Cardiac fibroblast (primary cell): ENCODE measurements at regions not wholly inside any gene's neighbourhood (a gene's known extent, or its start where the extent isn't known, plus 50 kb on each side); places are given as distances from the start of the nearest gene placed in this dataset.

ENCODE experiments used
- DNase-seq, 2 donors: peaks; one replicate each; pipeline versions ENCODE4 v3.0.0 to v3.0.0-alpha.2; 2010; ENCODE audit warnings: low read depth in 2 of 2
- H3K4me3 ChIP-seq, 2 donors: replicated peaks in 1 of 2; 1 replicate in 1 of 2; 2 replicates in 1 of 2; pipeline ENCODE4 v1.5.1; 2011; ENCODE audit warnings: low read depth in 2 of 2, low read length in 2 of 2, mild to moderate bottlenecking in 2 of 2, moderate library complexity in 1 of 2
- TF ChIP-seq, protein P1 (sequence below): IDR thresholded peaks from one replicate; pipeline ENCODE4 v1.5.1; 2011; ENCODE audit warnings: low read depth, mild to moderate bottlenecking, low read length, inconsistent platforms

DNA sequence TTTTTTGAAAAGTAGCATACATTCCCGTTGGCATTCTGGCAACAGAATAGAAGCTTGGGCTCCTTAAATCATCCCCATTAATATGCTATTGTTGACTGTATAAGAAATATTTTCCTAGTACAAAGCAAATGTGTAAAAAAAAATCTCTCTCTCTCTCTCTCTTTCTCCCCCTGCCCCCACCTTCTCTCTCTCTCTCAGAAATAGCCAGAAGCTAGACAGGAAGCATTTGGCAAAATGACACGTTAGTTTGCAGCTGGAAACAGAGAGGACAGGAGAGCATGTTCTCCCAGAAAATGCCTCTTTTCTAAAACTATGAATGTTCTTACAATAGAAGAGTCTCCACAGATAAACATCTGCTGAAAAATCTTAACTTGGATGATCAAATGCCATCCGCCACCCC is 59.6 kb upstream of the AKR1E2 start:
- TF ChIP-seq, protein P1, sequence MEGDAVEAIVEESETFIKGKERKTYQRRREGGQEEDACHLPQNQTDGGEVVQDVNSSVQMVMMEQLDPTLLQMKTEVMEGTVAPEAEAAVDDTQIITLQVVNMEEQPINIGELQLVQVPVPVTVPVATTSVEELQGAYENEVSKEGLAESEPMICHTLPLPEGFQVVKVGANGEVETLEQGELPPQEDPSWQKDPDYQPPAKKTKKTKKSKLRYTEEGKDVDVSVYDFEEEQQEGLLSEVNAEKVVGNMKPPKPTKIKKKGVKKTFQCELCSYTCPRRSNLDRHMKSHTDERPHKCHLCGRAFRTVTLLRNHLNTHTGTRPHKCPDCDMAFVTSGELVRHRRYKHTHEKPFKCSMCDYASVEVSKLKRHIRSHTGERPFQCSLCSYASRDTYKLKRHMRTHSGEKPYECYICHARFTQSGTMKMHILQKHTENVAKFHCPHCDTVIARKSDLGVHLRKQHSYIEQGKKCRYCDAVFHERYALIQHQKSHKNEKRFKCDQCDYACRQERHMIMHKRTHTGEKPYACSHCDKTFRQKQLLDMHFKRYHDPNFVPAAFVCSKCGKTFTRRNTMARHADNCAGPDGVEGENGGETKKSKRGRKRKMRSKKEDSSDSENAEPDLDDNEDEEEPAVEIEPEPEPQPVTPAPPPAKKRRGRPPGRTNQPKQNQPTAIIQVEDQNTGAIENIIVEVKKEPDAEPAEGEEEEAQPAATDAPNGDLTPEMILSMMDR, result no peak
- peak; percentile 53 to 58 for DNase-seq

DNA sequence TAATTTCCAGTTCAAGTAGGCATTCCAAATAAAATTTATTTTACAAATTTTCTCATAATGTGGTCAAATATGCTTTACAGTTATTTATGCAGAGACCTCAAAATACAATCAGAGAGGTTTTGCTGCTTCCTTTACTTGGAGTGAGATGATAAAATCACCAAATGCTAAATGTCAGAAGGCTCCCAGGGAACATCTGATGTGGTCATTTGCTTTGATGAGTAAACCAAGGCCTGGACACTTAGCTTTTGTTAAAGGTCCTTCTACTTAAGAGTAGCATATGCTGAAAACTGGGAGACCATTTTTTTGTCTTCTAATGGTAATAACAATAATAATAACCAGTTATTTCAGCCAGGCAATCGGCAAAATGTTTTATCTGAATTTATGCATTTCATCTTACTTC is 60.6 kb upstream of the AKR1E2 start:
- peak; percentile 25 to 62 for DNase-seq
- TF ChIP-seq, protein P1, result no peak
- no peak overlapping the region for H3K4me3 ChIP-seq

More for the DNA sequence above, 59.6 kb upstream of the AKR1E2 start:
- no peak overlapping the region for H3K4me3 ChIP-seq

DNA sequence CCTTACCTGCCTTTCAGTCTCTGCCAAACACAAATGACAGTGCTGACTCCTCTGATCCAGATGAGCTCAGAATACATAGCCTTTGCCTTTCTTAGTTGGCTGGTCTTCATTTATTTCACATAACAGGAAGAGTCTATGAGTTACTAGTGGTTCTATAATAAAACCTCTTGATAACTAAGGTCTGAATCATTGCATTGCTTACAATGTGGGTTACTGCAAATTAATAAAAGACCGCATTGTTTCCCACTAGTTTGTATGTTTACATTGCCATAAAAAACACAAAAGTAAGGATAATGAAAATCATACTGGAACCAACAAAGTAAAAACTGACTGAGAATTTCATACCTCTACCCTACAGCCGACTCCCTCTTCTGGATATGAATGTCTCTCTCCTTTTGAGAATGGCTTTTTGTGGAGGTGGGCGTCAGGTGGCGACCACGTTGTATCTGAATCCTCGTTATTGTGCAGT is 62.0 kb upstream of the AKR1E2 start:
- peak; percentile 68 to 87 for DNase-seq
- TF ChIP-seq, protein P1, result no peak
- peak overlapping the region in 1 of 2 donors; percentile 9 for H3K4me3 ChIP-seq

DNA sequence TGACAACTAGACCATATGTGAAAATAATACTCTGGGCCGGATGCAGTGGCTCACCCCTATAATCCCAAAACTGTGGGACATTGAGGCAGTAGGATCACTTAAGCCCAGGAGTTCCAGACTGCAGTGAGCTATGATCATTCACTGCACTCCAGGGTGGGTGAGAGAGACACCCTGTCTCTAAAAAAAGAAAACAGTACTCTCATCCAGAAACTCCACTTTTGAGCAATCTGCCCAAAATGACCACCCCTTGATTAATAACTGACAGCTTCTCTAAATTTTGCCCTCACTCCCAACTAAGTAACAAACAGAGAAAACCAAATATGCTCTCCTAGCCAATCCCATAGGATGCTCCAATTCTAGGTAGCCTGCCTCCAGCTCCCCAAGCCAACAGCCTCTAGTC is 62.5 kb upstream of the AKR1E2 start:
- no peak for DNase-seq
- TF ChIP-seq, protein P1, result no peak
- H3K4me3 ChIP-seq, result peak overlapping the region in 1 of 2 donors; percentile 9

DNA sequence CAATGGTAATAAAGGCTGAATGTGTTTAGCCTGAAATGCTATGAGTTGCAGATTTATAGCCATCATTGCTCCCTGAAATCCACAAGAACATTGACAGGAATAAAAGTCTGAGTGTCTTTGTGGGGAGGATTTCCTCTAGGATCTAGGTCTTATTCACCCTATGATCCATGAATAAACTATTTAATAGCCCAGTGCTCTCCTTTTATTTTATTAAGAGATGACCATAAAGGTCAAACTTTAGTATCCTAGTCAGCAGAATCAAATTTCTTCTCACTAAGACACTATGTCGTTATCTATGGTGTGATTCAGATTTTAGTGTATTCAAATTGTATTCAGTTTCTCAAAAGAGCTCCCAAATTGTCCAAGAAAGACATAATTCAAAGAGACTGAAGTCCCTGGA is 67.8 kb upstream of the AKR1E2 start:
- TF ChIP-seq, protein P1, result no peak
- H3K4me3 ChIP-seq, result no peak overlapping the region
- DNase-seq, result no peak

DNA sequence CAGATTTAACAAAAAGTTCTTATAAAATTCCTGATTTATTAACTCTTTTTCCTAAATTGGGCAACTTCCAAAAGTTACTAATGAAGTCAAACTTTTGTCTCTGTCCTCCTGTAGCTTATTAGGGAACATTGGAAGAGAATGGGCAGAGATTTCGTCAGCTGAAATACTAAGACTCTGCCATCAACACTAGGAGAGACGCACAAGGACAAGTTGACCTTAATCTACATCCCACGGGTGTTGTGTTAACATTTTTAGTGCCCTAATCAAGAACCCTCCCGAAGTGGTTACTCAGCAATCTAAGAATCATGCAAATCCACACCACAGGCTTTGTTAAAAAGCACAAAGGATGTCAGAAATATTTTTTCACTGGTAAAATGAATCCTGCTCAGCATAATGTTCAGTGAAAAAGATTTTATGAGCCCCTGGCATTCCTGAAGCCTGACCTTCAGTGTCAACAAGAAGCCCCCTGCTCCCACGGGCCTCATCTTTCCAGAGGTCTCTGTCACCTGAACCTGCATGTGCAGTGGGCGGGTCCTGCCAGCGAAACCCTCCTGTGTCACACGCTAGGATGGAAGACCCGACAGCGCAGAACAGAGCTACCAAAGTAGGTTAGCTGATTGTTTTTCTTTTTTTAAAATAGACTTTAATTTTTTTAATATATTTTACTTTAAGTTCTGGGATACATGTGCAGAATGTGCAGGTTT is 70.6 kb upstream of the AKR1E2 start:
- no peak overlapping the region for H3K4me3 ChIP-seq
- TF ChIP-seq, protein P1, result no peak
- DNase-seq, result peak in 1 of 2 donors; percentile 32
